HG03196 (cell line): ENCODE measurements at regions not wholly inside any gene's neighbourhood (a gene's known extent, or its start where the extent isn't known, plus 50 kb on each side); places are given as distances from the start of the nearest gene placed in this dataset.

Source experiments
- ATAC-seq: cut with Tn5 transposase; IDR thresholded peaks from one replicate; pipeline ENCODE4 v1.9.1; 2021; ENCODE audit not compliant: unreplicated experiment

DNA sequence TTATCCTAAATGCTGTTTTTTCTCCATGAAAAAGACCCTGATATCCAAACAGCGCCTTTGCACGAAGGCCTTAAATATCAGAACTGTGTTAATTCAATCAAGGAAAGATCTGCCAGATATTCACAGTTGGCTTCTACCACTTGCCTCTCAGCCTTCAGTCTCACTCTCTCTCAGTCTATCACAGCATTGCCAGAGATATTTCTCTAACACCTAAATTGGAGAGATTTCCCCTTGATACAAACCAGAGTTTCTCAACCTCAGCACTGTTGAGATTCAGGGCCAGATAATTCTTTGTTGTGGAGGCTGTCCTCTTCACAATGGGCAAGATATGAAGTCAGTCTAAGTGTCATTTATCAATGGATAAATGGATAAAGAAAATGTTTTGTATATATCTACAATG is 454.1 kb upstream of the MAF start:
- ATAC-seq, result no peak

DNA sequence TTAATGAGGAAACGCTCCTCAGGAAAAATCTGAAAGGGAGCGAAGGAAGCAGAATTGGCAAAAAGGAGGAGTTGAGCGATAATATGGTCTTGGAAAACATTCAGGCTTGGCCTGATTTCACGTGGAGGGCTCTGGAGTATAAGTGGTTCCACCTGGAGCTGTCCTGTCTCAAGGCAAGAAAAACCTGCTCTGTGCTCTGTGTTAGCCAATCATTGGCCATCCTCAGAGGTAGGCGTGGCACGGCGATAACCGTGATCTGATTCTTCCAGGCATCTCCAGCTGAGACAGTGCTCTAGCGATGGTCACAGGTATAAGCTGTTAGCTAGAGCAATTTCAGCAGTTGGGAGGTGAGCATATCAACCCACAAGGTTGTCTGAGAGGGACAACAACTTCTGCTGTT is 450.5 kb upstream of the MAF start:
- no peak for ATAC-seq

DNA sequence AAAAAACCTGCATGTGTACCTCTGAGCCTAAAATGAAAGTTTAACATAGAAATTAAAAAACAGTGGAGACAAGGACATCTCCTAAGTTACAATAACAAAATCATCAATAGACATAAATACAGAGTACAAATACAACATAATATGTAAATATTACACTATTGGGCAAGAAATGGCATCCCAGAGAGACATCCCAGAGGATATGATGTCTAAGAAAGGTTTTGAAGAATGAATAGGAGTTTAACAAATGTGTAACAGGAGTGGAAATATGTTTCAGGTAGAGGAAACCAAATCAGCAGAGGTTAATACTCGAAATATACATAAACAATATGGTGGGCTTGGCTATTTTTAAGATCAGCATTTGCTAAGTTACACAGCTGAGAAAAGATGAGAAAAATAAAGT is 447.7 kb upstream of the MAF start:
- no peak for ATAC-seq

DNA sequence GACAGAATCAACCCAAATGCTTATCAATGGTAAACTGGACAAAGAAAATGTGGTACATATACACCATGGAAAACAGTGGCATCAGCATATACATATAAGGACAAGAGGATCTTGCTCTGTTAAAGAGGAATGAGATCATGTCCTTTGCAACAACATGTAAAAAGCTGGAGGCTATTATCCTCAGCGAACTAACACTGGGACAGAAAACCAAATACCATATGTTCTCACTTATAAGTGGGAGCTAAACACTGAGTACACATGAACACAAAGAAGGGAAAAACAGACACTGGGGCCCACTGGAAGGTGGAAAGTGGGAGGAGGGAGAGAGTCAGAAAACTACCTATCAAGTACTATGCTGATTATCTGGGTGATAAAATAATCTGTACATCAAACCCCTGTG is 447.3 kb upstream of the MAF start:
- ATAC-seq, result no peak

DNA sequence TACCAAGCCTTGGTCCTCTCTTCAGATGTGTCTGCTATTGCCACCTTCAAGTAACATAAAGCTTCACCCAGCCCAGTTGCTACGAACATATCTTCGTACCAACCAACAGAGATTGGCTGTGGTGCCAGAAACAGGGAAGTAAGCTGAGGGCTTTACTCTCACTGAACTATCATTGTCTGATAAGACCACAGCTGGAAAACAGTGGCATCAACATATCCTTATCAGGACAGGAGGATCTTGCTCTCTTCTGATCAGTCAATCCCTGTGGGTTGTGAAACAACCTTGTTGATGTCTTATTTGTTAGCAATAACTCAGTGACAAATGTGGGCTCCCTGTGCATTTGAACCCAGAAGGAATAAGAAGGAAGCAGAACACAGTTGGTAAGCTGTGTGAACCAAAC is 446.3 kb upstream of the MAF start:
- ATAC-seq, result no peak

DNA sequence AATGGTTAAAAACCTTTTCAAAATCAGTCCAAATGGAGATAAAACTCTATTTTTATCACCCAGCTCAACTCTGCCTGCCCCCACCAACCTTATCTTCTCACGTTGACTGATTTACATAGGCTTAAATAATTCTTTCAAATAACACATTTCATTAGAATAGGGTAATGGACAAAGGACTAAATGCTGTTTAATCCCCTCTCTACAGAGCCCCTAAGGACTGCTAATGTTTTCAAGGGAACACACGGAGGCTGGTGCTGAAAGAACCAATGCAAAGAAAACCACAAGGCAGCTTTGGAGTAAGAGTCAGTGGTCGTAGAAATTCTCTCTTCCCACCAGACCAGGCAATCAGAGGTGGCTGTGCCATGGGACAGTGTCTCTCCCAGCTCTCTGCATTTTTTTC is 445.7 kb upstream of the MAF start:
- ATAC-seq, result no peak

DNA sequence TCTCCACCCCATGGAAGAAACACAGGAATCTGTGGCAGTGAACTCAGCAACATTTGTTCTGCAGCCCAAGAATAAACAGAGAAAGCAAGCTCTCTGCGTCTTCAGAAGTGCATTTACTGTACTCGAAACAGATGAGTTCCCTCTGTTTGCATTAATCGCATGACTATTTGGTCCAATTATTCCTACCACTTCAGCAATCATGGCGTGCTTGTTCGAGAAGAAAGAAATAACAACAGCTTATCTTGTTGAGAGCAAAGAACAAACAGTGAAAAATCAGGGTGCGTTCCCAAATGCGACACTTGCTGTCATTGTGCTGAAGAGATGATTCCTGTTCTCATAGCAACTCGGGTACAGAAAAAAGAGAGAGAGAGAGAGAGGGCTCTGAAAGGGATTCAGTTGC is 445.3 kb upstream of the MAF start:
- no peak for ATAC-seq

DNA sequence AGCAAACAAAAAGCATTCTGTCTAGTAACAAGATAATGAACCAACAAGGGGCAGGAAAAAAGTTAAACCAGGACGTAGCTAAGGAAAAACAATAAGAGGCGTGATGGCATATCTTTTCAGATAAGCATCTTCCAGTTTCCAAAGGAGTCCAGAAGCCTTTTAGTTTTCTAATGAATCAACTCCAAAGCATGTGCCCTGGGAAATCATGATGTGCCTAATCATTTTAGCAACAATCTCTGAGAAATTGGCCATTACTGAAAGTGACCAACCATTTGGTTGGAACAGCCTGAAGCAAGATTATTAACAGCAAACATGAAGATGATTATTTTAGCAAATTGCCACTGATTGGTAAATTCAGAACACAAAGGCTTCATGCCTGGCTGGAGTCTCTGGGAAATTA is 440.9 kb upstream of the MAF start:
- ATAC-seq, result no peak

DNA sequence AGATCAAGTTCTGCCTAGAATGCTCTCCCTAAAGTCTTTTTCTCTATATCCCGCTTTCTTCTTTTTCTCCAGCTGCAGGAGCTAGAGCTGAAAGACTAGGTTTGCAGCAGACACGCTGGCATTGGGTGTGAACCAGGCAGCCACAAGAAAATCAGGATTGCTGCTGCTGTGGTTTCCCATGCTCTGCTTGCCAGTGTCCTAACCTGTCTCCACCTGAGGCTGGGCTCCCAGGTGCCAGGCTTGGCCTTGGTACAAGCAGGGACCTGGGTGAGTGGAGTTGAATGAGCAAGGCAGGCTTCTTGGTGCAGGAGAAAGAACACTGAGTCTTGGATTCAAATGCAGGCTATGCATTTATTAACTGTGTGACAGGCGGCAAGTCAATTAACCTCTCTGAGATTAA is 440.3 kb upstream of the MAF start:
- no peak for ATAC-seq

DNA sequence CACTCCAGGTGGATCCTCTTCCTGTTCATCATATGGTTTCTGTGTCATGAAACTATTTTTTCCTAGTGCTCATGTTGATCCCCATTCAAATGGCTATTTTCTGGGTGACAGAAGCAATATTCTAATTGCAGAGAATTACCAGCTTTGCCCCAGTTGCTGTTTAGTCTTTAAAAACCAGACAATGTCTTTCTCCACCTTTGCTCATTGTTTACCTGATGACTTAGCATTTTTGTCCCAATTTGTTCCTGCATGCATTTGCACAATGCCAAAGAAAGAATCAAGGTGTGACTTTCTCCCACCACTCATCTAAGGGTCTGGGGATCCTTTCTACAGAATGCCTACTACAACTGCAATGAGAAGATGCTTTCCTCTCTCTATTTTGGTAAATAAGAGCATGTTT is 439.9 kb upstream of the MAF start:
- ATAC-seq, result no peak

DNA sequence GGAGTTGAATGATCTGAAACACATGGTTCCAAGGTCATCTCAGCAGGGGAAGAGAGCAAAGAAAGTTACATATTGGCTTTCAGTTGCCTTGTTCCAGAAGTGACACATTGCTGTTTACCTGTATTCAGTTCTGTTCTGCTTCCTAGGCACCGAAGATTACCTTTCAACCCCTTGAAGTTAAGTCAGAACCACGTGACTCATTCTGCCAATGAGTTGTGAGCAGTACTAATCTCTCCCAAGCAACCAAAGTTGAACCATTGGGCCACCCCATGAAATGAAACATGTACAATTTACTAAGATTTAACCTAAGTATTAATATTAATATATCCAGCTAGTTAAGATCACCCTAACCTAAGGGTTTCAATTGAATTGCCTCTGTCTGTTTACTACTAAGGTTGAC is 439.2 kb upstream of the MAF start:
- no peak for ATAC-seq

DNA sequence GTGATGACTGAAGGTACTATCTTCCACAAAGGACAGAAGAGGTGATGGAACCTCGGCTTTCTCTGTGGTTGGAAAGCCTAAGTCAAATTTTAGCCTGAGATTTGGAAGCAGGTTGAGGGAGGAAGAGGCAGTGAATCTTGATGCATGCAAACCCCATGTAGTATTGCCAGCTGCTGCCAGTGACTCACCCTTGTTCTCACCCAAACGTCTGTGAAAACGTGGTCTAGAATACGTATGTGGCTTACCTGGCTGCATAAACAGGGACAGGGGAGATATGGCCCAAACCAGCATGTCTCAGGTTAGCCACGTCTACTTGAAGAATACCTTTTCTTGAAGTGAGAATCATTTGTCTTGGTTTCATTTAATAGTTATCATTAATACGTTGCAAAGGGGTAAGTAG is 438.0 kb upstream of the MAF start:
- ATAC-seq, result no peak

DNA sequence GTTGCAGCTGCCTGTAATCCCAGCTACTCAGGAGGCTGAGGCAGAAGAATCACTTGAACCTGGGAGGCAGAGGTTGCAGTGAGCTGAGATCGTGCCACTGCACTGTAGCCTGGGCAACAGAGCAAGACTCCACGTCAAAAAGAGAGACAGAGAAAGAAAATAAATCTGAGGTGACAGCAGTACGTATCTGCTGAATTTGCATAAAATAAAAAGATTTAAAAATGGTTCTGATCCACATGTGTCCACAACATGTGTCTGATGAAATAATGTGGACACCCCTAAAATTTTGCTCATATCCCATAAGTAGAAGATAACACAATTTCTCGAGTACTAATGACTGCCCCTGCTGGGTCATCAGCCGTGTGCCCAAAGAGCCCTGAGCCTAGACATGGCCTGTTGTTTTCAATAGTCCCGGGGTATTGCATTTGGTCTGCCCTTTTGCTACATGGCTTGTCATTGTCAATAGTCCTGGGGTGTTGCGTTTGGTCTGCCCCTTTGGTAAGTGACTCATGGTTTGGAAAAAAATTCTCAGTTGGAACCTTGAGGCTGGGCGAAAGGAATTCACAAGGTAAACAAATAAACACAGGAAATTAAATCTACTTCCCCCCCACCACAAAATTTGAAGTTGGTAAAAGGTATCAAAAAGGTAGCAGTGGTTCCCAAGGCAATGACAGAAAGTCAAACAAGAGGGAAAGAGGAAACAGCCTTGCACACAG is 434.6 kb upstream of the MAF start:
- ATAC-seq, result no peak

DNA sequence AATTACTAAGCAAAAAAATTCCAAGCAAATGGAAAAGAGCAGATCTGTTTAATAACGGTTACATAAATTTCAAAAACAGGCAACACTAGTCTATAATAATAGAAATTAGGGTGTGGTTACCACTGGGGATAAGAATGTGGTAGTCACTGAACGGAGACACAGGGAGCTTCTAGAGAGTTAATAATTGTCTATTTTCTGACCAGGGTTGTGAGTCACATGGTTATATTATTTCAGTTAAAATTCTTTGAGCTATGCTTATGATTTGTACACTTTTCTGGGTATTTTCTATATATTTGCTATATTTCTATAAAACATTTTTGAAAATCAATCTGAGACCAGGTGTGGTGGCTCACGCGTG is 433.9 kb upstream of the MAF start:
- no peak for ATAC-seq

DNA sequence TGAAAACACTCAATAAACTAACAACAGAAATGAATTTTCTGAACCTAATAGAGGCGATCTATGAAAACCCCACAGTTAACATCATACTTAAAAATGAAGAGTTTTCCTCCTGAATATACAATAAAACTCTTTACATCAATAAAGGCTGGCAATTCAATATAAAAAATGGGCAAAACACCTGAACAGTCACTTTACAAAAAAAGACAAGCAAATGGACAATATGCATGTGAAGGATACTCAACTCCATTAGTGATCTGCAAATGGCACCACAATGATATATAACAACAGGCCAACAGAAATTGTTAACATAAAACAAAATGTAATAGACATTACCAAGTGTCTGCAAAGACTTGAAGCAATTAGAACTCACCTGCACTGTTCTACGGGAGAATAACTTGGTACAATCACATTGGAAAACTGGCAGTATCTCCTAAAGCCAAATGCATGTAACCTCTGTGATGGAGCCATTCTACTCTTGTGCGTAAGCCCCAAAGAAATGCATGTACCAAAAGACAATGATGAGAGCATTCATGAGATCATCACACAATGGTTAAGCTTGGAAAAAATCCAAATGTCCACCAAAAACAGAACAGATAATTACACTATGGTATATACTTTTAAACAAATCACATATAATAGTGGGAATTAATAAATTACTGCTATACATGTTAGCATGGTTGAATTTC is 433.4 kb upstream of the MAF start:
- no peak for ATAC-seq

DNA sequence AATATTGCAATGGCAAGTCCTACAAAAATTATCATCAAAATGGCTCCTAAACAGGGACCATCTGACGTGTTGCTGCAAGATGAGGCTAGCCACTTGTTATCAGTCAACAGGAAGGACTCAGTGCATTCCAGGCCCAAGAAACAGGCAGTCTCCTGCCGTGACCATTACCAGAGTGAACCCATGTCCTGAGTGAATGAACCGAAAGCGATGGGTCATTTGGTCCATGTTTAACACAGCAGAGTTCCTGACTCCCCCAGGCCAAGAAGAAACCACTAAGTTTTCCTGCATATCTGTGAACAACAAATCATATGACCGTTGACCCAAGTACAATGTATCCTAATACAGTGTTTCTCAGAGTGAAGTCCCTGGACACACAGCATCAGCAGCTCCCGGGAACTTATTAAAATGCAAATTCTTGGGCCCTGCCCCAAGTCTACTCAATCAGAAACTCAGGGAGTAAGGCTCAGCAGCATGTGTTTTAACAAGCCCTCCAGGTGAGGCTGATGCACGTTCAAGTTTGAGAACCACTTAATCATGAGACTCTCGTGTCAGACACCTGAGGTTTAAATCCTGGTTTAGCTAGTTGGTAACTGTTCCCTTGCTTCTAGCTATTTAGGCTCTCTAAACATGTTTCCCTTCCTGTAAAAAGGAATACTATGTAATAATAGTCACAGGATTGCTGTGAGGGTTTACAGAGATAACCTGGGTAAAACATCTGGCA is 429.4 kb upstream of the MAF start:
- no peak for ATAC-seq

DNA sequence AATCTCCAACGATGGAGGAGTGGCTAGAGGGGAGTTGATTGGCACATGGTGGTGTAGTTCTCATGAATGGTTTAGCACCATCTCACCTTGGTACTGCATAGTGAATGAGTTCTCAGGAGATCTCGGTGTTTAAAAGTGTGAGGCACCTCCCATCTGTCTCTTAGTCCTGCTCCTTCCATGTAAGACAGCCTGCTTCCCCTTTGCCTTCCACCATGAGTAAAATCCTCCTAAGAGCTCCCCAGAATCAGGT is 428.8 kb upstream of the MAF start:
- ATAC-seq, result no peak

DNA sequence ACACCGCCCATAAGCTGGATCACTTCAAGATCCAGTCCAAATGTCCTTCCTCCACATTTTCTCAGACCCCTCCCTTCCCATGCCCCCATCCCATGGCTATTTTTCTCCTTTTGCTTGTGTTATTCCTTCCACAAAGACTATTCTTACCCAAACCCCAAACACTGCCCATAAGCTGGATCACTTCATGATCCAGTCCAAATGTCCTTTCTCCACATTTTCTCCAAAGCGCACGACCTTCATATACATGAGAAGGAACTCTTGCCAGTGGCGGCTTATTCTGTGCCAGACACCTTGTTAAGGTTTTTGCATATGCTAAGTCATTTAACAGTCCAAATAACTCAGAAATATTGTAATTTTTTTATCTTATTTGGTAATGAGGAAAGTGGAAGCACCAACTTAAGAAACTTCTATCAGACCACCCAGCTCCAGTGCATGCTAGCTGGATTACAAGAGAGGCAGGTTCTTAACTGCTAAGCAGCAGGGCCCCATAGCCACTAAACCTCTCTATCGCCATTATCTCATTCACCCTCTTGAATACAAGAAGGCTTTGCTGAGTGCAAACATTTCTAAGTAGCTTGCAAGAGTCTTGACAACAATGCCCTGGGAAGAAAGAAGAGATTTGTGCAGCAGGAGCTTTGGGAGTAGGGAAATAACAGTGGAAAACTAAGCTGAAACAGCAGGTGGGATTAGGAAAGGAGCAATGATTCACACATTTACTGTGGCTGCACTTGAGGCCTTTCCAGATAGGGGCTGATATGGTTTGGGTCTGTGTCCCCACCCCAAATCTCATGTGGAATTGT is 428.2 kb upstream of the MAF start:
- no peak for ATAC-seq

DNA sequence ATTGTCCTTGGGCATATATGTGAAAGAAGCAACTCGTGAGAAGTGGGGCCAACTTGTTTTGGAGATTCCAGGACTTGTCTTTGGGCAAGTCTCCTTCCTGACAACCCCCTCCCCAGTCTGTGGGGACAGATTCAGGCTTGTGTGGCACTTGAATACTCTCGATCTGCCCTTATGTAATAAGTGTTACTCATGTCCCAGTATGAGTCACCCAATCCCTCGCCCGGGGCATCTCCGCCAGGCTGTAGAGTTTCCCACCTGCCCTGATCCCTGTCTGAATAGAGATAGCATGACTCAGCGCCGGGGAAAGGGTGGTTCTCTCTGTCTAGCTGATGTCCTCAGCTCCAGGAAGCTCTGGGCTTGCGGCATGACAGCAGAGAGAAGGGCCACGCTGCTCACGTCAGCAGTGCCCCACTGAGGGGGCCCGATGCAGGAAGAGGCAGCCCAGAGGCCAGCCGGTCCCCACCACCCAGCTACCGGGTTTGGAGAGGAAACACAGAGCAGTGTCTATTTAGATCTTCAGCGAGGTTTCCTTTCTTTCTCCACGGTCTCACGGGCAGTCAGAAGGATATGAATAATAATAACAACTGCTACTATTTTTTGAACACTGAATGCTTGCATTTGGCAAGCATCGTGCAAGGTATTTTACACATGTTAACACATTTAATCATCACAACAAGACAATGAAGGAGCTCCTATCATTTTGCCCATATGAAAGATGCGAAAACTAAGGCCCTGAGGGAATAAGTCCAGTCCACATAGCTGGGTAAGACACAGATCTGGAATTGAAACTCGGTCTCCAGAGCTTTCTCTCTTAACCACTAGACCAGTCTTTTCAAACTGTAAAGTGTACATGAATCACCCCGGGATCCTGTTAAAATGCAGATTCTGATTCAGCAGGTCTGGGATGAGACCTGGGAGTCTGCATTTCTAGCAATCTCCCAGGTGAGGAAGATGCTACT is 426.7 kb upstream of the MAF start:
- ATAC-seq, result peak; percentile 87

DNA sequence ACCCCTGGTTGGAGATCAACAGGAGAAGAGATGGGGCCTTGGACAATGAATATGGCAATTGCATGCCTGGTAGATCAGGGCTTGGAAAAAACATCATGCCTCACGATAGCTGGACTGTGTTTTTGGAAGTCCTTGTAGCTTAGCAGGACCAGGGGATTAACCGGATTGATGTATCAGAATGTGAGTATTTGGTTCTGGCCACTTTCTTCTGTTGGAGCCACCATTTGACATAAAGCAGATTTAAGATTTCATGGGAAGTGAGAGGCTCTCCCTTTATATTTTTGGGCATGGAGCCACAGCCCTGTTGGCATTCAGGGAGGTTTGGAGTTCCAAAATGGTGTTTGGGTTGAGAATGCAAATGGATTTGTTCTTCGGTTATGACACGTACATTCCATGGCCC is 424.7 kb upstream of the MAF start:
- no peak for ATAC-seq

DNA sequence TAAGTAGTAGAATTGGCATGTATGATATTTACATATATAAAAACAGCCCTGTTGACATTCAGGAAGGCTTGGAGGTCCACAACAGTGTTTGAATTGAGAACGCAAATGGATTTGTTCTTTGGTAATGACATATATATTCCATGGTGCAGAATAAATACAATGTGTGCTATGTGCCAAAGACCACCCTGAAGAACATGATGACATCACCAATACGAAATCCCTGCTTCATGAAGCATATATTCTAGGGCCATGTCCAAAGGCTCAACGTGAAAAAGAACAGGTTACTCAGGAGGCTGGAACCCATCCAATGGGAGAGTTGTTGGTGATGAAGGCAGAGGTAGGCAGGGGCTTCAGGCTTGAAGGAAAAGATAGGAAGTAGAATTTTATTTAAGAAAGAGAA is 423.9 kb upstream of the MAF start:
- no peak for ATAC-seq
